Neuronal stem cell (in vitro differentiated cells): ENCODE measurements at regions not wholly inside any gene's neighbourhood (a gene's known extent, or its start where the extent isn't known, plus 50 kb on each side); places are given as distances from the start of the nearest gene placed in this dataset.

Experiments
- DNase-seq: peaks from one replicate; pipeline ENCODE4 v3.0.0-alpha.2; 2013; ENCODE audit warnings: low spot score
- H2AFZ ChIP-seq: one replicate; pipeline ENCODE4 v1.6.1; 2013; ENCODE audit warnings: mild to moderate bottlenecking, low read length, inconsistent platforms
- H2AK5ac ChIP-seq: 2 replicates; pipeline ENCODE4 v1.6.1; 2013; ENCODE audit warnings: low read depth, mild to moderate bottlenecking, inconsistent platforms, low read length, moderate library complexity, mixed read lengths
- H2BK120ac ChIP-seq: 2 replicates; pipeline ENCODE4 v1.6.1; 2013; ENCODE audit warnings: low read depth, mild to moderate bottlenecking, inconsistent platforms, low read length, moderate library complexity, mixed read lengths
- H2BK12ac ChIP-seq: one replicate; pipeline ENCODE4 v1.6.1; 2013; ENCODE audit warnings: low read length, inconsistent platforms
- H2BK15ac ChIP-seq: 2 replicates; pipeline ENCODE4 v1.6.1; 2013; ENCODE audit warnings: mild to moderate bottlenecking, low read length, inconsistent platforms, mixed read lengths
- H2BK5ac ChIP-seq: one replicate; pipeline ENCODE4 v1.6.1; 2013; ENCODE audit warnings: inconsistent platforms, mild to moderate bottlenecking, low read length, moderate library complexity
- H3K14ac ChIP-seq: one replicate; pipeline ENCODE4 v1.6.1; 2013; ENCODE audit warnings: low read length, inconsistent platforms
- H3K18ac ChIP-seq: 2 replicates; pipeline ENCODE4 v1.6.1; 2013; ENCODE audit warnings: low read length, inconsistent platforms
- H3K23ac ChIP-seq: 2 replicates; pipeline ENCODE4 v1.6.1; 2013; ENCODE audit warnings: low read depth, mild to moderate bottlenecking, mixed read lengths, low read length, inconsistent platforms; ENCODE audit not compliant: poor library complexity
- H3K27ac ChIP-seq: replicated peaks from 3 replicates; pipeline ENCODE4 v1.5.1; 2013; ENCODE audit warnings: low read length, inconsistent platforms
- H3K27me3 ChIP-seq, 3 experiments: 2 replicates each; pipeline ENCODE4 v1.6.1; 2013; ENCODE audit warnings: low read length in 3 of 3, mild to moderate bottlenecking in 2 of 3, inconsistent platforms in 1 of 3, low read depth in 1 of 3, mixed read lengths in 1 of 3, moderate library complexity in 1 of 3; ENCODE audit not compliant: control insufficient read depth in 3 of 3, insufficient read depth in 3 of 3
- H3K36me3 ChIP-seq, 2 donors: replicated peaks in 1 of 2; 2 replicates each; pipeline ENCODE4 v1.6.1; 2013; ENCODE audit warnings: low read length in 2 of 2; ENCODE audit not compliant: control insufficient read depth in 2 of 2, insufficient read depth in 2 of 2
- H3K4ac ChIP-seq: 2 replicates; pipeline ENCODE4 v1.6.1; 2013; ENCODE audit warnings: inconsistent platforms, mild to moderate bottlenecking, low read length, moderate library complexity
- H3K4me1 ChIP-seq, 2 donors: 1 replicate in 1 of 2; 2 replicates in 1 of 2; pipeline ENCODE4 v1.6.1; 2013; ENCODE audit warnings: low read length in 2 of 2, low read depth in 1 of 2; ENCODE audit not compliant: control insufficient read depth in 2 of 2, insufficient read depth in 1 of 2
- H3K4me2 ChIP-seq: one replicate; pipeline ENCODE4 v1.6.1; 2013; ENCODE audit warnings: mild to moderate bottlenecking, low read length, inconsistent platforms; ENCODE audit not compliant: insufficient read depth, poor library complexity, severe bottlenecking
- H3K4me3 ChIP-seq, 2 donors: 2 replicates each; pipeline ENCODE4 v1.5.1; 2013; ENCODE audit warnings: low read length in 2 of 2, mild to moderate bottlenecking in 2 of 2, inconsistent platforms in 1 of 2, moderate library complexity in 1 of 2
- H3K79me1 ChIP-seq: one replicate; pipeline ENCODE4 v1.6.1; 2013; ENCODE audit warnings: low read depth, mild to moderate bottlenecking, inconsistent platforms, low read length, moderate library complexity
- H3K9ac ChIP-seq: one replicate; pipeline ENCODE4 v1.6.1; 2013; ENCODE audit warnings: mild to moderate bottlenecking, low read depth, low read length, inconsistent platforms; ENCODE audit not compliant: poor library complexity
- H3K9me3 ChIP-seq, 2 donors: replicated peaks in 1 of 2; 2 replicates each; pipeline versions ENCODE3 to v1.6.1; 2013; ENCODE audit warnings: low read length in 2 of 2, mild to moderate bottlenecking in 2 of 2, inconsistent platforms in 1 of 2, low read depth in 1 of 2, mixed read lengths in 1 of 2, moderate library complexity in 1 of 2; ENCODE audit not compliant: control insufficient read depth in 2 of 2, insufficient read depth in 1 of 2
- H4K8ac ChIP-seq: one replicate; pipeline ENCODE4 v1.6.1; 2013; ENCODE audit warnings: low read depth, mild to moderate bottlenecking, inconsistent platforms, low read length, moderate library complexity
- H4K91ac ChIP-seq: one replicate; pipeline ENCODE4 v1.6.1; 2013; ENCODE audit warnings: low read length, low read depth, mild to moderate bottlenecking, inconsistent platforms; ENCODE audit not compliant: poor library complexity
- WGBS, 2 donors: extraction: QIAGEN DNeasy Blood & Tissue Kit; methylation state at CpG; one replicate each; pipeline ENCODE4 v1.1.7; 2013; ENCODE audit warnings: missing lambda C conversion rate in 2 of 2, mixed read lengths in 1 of 2; ENCODE audit not compliant: insufficient read length in 2 of 2, insufficient replicate concordance in 1 of 2; ENCODE audit errors: extremely low coverage in 2 of 2; 5-methylcytosine and 5-hydroxymethylcytosine counted together

DNA sequence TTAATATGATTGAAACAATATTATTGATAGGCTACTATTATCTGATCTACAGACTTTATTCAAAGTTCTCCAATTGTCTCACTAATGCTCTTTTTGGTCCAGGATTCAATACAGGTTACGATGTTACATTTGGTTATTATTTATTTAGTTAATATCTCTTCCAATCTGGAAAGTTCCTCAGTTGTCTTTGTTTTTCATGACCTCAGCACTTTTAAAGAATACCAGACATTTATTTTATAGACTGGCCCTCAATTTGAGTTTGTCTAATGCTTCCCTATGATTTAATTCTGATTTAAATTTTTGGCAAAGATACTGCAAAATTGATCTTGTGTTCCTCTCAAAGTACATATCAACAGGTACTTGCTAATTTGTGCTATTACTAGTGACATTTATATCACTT, 937.4 kb downstream of the KCNMA1 start:
- Histone ChIP-seq H3K9ac (no peak overlapping the region), H2AK5ac (no peak overlapping the region), H3K18ac (no peak overlapping the region), H3K14ac (no peak overlapping the region), H2BK15ac (no peak overlapping the region), H3K27ac (no peak overlapping the region), H4K91ac (no peak overlapping the region), H3K4me3 (no peak overlapping the region), H3K36me3 (no peaks in the 10 kb centered on the region), H3K4ac (no peak overlapping the region), H3K4me2 (no peak overlapping the region), H2AFZ (no peak overlapping the region), H2BK5ac (no peak overlapping the region), H2BK12ac (no peak overlapping the region), H3K4me1 (peaks cover 0 to 3% of the 10 kb centered on the region in 2 donors), H3K23ac (no peak overlapping the region), H3K9me3 (peaks cover 0 to 3% of the 10 kb centered on the region in 2 donors), H3K79me1 (no peaks in the 10 kb centered on the region), H3K27me3 (no peaks in the 10 kb centered on the region), H2BK120ac (no peak overlapping the region), H4K8ac (no peak overlapping the region)
- no peak for DNase-seq
- WGBS, 2 donors: no CpG with 5 or more reads among the region's 1 CpG

DNA sequence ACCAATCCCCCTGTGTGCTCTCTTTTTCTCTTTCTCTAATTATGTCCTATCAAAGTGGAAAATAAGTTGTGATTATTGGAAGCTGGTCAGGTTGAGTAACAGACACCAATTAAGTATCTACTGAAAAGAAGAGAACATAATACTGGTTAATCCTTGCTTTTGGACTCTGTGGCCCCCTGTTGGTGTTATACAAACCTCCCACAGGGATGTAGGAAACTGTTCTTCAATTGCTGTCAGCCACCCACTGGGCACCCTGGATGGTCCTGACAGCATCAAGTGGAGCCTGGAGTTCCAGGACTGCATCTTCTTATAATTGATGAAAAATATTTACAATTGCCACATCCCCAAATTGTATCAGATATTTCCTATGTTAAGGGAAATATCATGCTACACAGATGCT, 939.7 kb downstream of the KCNMA1 start:
- no peak overlapping the region for H3K4ac ChIP-seq
- no peaks in the 10 kb centered on the region for H3K36me3 ChIP-seq
- H3K4me1 ChIP-seq: peaks cover 0 to 3% of the 10 kb centered on the region in 2 donors
- peaks cover 0 to 3% of the 10 kb centered on the region in 2 donors for H3K9me3 ChIP-seq
- H2BK5ac ChIP-seq: no peak overlapping the region
- H3K79me1 ChIP-seq: no peaks in the 10 kb centered on the region
- no peak overlapping the region for H2BK15ac ChIP-seq
- H2BK120ac ChIP-seq: no peak overlapping the region
- no peak overlapping the region for H3K18ac ChIP-seq
- no peak overlapping the region for H3K23ac ChIP-seq
- H3K27ac ChIP-seq: no peak overlapping the region
- H2BK12ac ChIP-seq: no peak overlapping the region
- no peak overlapping the region for H2AK5ac ChIP-seq
- no peak overlapping the region for H3K4me3 ChIP-seq
- peak; percentile 11 for DNase-seq
- H3K9ac ChIP-seq: no peak overlapping the region
- no peak overlapping the region for H3K14ac ChIP-seq
- H4K91ac ChIP-seq: no peak overlapping the region
- no peak overlapping the region for H2AFZ ChIP-seq
- no peak overlapping the region for H3K4me2 ChIP-seq
- H4K8ac ChIP-seq: no peak overlapping the region
- no peaks in the 10 kb centered on the region for H3K27me3 ChIP-seq

DNA sequence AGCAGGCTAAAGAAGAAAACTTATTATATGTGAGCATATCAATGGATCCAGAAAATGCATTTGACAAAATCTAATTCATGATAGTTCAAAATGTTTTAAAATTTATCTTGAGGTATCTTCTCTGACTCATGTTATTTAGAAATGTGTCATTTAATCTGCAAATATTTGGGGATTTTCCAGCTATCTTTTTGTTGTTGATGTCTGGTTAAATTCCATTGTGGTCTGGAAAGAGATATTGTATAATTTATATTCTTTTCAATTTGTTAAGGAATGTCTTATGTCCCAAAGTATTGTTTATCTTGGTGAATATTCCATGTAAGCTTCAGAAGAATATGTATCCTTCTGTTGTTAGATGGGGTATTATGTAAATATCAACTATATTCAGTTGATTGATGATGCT, 942.5 kb downstream of the KCNMA1 start:
- H3K18ac ChIP-seq: no peak overlapping the region
- H3K4ac ChIP-seq: no peak overlapping the region
- no peak overlapping the region for H3K4me2 ChIP-seq
- no peaks in the 10 kb centered on the region for H3K79me1 ChIP-seq
- no peak overlapping the region for H2AK5ac ChIP-seq
- H3K36me3 ChIP-seq: no peaks in the 10 kb centered on the region
- no peak overlapping the region for H2BK120ac ChIP-seq
- no peak overlapping the region for H3K14ac ChIP-seq
- no peak overlapping the region for H4K8ac ChIP-seq
- no peak for DNase-seq
- no peaks in the 10 kb centered on the region for H3K27me3 ChIP-seq
- no peak overlapping the region for H3K4me3 ChIP-seq
- no peak overlapping the region for H3K23ac ChIP-seq
- no peak overlapping the region for H2BK15ac ChIP-seq
- H3K4me1 ChIP-seq: peaks cover 0 to 3% of the 10 kb centered on the region in 2 donors
- H2BK12ac ChIP-seq: no peak overlapping the region
- H2BK5ac ChIP-seq: no peak overlapping the region
- no peak overlapping the region for H2AFZ ChIP-seq
- H3K9me3 ChIP-seq: no peaks in the 10 kb centered on the region
- no peak overlapping the region for H4K91ac ChIP-seq
- no peak overlapping the region for H3K9ac ChIP-seq
- H3K27ac ChIP-seq: no peak overlapping the region

DNA sequence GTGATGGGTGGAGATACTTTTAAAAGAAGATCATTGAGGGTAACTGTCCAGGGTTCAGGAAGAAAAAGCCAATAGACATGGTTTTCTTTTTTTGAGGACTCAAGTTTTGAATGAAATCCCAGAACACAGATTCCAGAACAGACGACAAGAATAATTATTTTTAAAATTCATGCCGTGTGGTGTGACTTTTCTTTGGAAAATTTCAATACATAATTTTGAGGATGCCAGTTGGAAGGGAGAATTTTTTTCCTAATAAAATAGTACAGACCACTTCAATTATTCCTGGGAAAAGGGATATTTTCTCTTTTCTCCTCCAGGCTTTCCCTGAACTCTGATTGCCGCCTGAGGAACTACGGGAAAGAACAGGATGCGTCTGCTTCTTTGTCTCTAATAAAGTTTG, 951.4 kb downstream of the KCNMA1 start:
- WGBS, 2 donors: no CpG with 5 or more reads among the region's 5 CpGs
- Histone ChIP-seq H2BK5ac (no peak overlapping the region), H2BK120ac (no peak overlapping the region), H3K23ac (no peak overlapping the region), H4K8ac (no peak overlapping the region), H3K9ac (no peak overlapping the region), H3K79me1 (no peaks in the 10 kb centered on the region), H3K9me3 (no peaks in the 10 kb centered on the region), H2BK15ac (no peak overlapping the region), H2AFZ (no peak overlapping the region), H3K18ac (no peak overlapping the region), H3K27ac (no peak overlapping the region), H3K4me3 (no peak overlapping the region), H2AK5ac (no peak overlapping the region), H3K27me3 (no peaks in the 10 kb centered on the region), H3K14ac (no peak overlapping the region), H3K4me1 (no peaks in the 10 kb centered on the region), H3K4me2 (no peak overlapping the region), H3K4ac (no peak overlapping the region), H2BK12ac (no peak overlapping the region), H4K91ac (no peak overlapping the region), H3K36me3 (no peaks in the 10 kb centered on the region)
- no peak for DNase-seq
